Hepatocyte (in vitro differentiated cells): ENCODE measurements at regions not wholly inside any gene's neighbourhood (a gene's known extent, or its start where the extent isn't known, plus 50 kb on each side); places are given as distances from the start of the nearest gene placed in this dataset.

ENCODE experiments used
- CTCF ChIP-seq: fragments of 200-600 bp; sonication (generic); IDR thresholded peaks from 2 replicates; pipeline ENCODE4 v1.5.1; 2016; ENCODE audit warnings: antibody characterized with exemption, mild to moderate bottlenecking; ENCODE audit not compliant: poor library complexity
- EZH2 ChIP-seq: fragments of 200-600 bp; sonication (generic); IDR thresholded peaks from 2 replicates; pipeline ENCODE4 v1.6.1; 2016; ENCODE audit warnings: antibody characterized with exemption, mild to moderate bottlenecking, borderline replicate concordance

GRCh38 chr15:92243227-92243626 is 150.5 kb upstream of the ST8SIA2 start:
- TF ChIP-seq CTCF (no peak), EZH2 (no peak)
